Motor neuron (in vitro differentiated cells): ENCODE measurements at regions not wholly inside any gene's neighbourhood (a gene's known extent, or its start where the extent isn't known, plus 50 kb on each side); places are given as distances from the start of the nearest gene placed in this dataset.
"Not testable (repeated sequence)": the region's sequence is repeated elsewhere in the genome, so short reads cannot be mapped to it uniquely, and the experiment has no call there.

Experiments used
- ATAC-seq, 8 experiments: fragments of 200-7000 bp; cut with Tn5 transposase; replicated peaks in 6 of 8; 2 replicates each; pipeline ENCODE4 v1.8.0; 2021; ENCODE audit warnings: mild to moderate bottlenecking in 8 of 8, moderate library complexity in 8 of 8
- H3K27ac ChIP-seq, 2 donors: fragments of 250-450 bp; sonication (Bioruptor Pico); 2 replicates each; pipeline ENCODE4 v1.9.0; 2021; ENCODE audit warnings: antibody characterized with exemption in 2 of 2, mild to moderate bottlenecking in 2 of 2, moderate library complexity in 1 of 2
- H3K4me1 ChIP-seq, 2 donors: fragments of 250-450 bp; sonication (Bioruptor Pico); replicated peaks in 1 of 2; 2 replicates each; pipeline ENCODE4 v1.6.1; 2021; ENCODE audit warnings: antibody characterized with exemption in 2 of 2, mild to moderate bottlenecking in 2 of 2, moderate library complexity in 1 of 2
- H3K4me3 ChIP-seq, 5 donors: fragments of 250-450 bp; sonication (Bioruptor Pico); 2 replicates each; pipeline ENCODE4 v1.9.0; 2021; ENCODE audit warnings: antibody characterized with exemption in 5 of 5, mild to moderate bottlenecking in 5 of 5, moderate library complexity in 4 of 5
- WGBS, 10 experiments: fragments of 450-650 bp; shearing (Covaris generic); methylation state at CpG; one replicate each; pipeline ENCODE4 v1.0.0; 2022; 5-methylcytosine and 5-hydroxymethylcytosine counted together
- in situ Hi-C, 9 experiments: fragments of 400-800 bp; cut with MboI; loops; one replicate each; pipeline ENCODE4 v1.15.0; 2021; ENCODE audit warnings: low sequenced_read_pairs in 9 of 9, low pct_unique_long_range_greater_than_20kb in 2 of 9; ENCODE audit not compliant: unreplicated experiment in 9 of 9

DNA sequence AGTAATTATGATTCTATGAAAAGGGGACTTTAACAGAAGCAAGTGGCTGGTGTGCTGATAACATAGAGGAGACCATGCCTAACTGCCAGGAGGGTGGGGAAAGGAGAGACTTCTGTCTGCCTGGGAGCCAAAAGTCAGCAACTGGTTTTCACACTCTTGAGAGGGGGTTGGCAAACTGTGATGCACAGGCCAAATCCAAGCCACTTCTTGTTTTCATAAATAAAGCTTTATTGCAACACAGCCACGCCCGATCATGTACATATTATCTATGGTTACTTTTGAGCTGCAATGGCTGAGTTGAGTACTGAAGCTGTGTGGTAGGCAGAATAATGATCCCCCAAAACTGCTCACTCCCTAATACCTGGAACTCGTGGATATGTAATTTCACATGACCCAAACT, 208.4 kb downstream of the LNPK start:
- H3K4me1 ChIP-seq, result no peaks in the 10 kb centered on the region
- ATAC-seq, result peak in 3 of 8 experiments; percentile 7 to 62 (median 10)
- 0 to 97% (median 79%) methylated on average over 1 to 3 of the region's 3 CpGs; no CpG with 5 or more reads in 2 of the 10 experiments for WGBS, 10 experiments
- no peak overlapping the region for H3K4me3 ChIP-seq
- H3K27ac ChIP-seq, result no peak overlapping the region
- in situ Hi-C loops, result no loop called here

DNA sequence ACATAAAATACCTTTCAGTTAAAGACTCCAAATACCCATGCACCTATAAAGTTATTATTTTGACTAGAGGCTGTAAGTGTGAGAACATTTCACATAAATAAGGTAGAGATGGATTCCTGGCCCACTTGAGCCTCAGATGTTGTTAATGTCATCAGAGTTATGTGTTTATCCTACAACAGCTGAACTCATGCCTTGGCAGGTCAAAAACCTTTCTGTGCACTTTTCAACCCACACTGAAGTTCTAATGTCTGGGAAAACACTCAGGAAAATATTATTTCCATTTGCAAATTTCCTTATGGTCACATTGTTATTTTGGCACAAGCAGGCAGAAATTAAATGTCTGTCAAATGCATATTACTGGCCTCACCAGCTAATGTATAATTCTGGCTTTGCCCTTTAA, 209.2 kb downstream of the LNPK start:
- no peak overlapping the region for H3K27ac ChIP-seq
- in situ Hi-C loops, result no loop called here
- peaks cover 2% of the 10 kb centered on the region in 2 donors for H3K4me1 ChIP-seq
- H3K4me3 ChIP-seq, result no peak overlapping the region
- ATAC-seq, result peak in 3 of 8 experiments; percentile 55 to 70 (median 64)

DNA sequence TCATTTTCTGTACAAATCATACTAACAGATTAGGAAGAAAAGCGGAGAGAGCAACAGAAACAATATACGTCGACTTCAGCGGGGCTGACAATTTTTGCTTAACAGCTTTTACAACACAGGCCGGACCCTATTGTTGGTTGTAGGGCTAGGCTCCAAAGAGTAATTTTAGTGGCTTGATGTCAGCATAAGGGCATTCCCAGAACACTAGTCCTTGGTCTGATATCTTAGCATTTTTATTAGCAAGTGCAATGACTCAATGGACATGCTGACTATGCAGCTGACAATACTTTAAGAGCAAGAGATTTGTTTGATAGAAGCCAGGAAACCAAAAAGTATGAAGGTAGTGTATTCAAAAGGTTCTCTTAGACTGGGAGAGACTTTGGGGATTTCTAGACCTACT, 209.9 kb downstream of the LNPK start:
- in situ Hi-C loops, result no loop called here
- no peak overlapping the region for H3K4me3 ChIP-seq
- H3K4me1 ChIP-seq, result peaks cover 6 to 9% of the 10 kb centered on the region in 2 donors
- peak in 3 of 8 experiments; percentile 22 to 77 (median 74) for ATAC-seq
- H3K27ac ChIP-seq, result no peak overlapping the region
- WGBS, 10 experiments, result 50 to 96% (median 94%) methylated on average over 4 to 5 of the region's 5 CpGs; no CpG with 5 or more reads in 2 of the 10 experiments

DNA sequence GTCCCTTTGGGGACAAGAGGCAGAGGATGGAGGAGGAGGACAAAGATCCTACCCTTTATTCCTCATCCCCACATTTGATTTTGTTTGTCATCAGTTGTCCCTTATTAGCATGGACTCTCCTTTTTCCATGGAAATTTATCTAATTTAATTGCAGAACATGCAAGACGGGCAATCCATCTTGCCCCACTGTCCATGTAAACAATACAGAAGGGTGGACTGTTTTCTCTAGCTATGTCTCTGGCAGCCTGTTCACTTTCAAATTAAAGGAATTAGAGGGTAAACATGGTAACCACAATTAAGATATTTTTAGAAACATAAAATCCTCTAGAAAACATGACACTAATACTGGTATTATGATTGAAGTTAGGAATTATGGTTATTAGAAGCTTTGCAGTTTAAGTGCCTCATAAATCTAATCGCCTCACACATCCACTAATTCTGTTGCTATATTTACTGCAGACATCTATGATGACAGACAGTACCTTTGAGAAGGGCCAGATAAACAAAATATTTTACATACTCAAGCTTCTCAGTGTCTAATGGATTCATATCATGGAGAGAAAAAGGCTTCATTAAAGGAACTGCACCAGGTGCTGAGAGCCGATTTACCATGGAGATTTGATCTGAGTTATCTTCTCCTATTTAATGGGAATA, 215.5 kb downstream of the LNPK start:
- peak in 6 of 8 experiments; percentile 61 to 86 (median 73) for ATAC-seq
- WGBS, 10 experiments, result 60 to 83% (median 79%) methylated on average over 1 to 3 of the region's 3 CpGs; no CpG with 5 or more reads in 3 of the 10 experiments
- Histone ChIP-seq H3K4me3 (no peak overlapping the region), H3K27ac (no peak overlapping the region), H3K4me1 (peaks cover 9 to 22% of the 10 kb centered on the region in 2 donors)
- in situ Hi-C loops, result no loop called here

DNA sequence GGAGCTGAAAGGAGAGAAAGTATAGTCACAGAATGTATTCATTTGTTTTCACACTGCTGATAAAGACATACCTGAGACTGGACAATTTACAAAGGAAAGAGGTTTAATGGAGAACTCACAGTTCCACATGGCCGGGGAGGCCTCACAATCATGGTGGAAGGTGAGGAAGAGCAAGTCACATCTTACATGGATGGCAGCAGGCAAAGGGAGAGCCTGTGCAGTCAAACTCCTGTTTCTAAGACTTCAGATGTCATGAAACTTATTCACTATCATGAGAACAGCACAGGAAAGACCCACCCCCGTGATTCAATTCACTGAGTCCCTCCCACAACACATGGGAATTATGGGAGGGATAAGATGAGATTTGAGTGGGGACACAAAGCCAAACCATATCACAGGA, 224.7 kb downstream of the LNPK start:
- H3K4me1 ChIP-seq, H3K27ac ChIP-seq, in situ Hi-C loops, H3K4me3 ChIP-seq, ATAC-seq: not testable (repeated sequence)
- WGBS, 10 experiments, result 22 to 100% (median 83%) methylated on average over 1 to 2 of the region's 2 CpGs; no CpG with 5 or more reads in 2 of the 10 experiments

DNA sequence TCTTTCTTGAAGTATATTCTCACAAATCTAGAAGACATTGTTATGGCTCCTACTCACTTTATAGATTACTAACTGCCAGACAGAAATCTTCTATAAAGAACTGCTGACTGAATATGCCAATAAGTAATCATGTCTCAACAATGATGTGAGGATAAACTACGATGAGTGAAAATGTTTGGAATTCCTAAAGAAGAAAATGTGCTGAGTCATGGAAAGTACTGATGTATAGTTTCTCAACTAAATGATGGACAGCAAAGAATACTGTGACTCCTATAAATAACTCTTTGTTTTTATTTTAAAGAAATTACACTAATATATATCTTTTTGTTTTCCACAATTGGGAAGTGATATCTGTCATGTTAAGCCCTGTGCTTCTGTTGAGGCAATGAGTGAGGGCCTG, 232.9 kb downstream of the LNPK start:
- ATAC-seq, result no peak
- Histone ChIP-seq H3K27ac (no peak overlapping the region), H3K4me1 (no peaks in the 10 kb centered on the region), H3K4me3 (no peak overlapping the region)
- in situ Hi-C loops, result no loop called here
- WGBS, 10 experiments, result 10 to 100% (median 73%) methylated on average over 1 of the region's 1 CpG; no CpG with 5 or more reads in 3 of the 10 experiments

DNA sequence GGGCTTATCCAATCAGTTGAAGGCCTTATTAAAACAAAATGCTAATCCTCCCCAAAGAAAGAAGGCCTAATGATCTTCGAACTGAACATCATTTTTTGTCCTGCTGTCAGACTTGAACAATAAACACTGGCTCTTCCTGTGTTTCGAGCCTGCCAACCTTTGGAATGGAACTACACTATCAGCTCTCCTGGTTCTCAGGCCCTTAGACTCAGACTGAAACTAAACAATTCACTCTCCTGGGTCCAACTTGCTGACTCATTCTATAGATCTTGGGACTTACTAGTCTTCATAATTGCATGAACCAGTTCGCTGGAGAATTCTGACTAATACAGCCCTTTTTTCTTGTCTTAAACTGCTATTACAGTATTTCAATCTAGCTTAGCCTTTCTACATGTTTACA, 235.2 kb downstream of the LNPK start:
- Histone ChIP-seq H3K4me3 (no peak overlapping the region), H3K4me1 (no peaks in the 10 kb centered on the region), H3K27ac (no peak overlapping the region)
- no peak for ATAC-seq
- in situ Hi-C loops, result no loop called here
- WGBS, 10 experiments, result 0 to 73% (median 47%) methylated on average over 1 to 3 of the region's 3 CpGs; no CpG with 5 or more reads in 1 of the 10 experiments

DNA sequence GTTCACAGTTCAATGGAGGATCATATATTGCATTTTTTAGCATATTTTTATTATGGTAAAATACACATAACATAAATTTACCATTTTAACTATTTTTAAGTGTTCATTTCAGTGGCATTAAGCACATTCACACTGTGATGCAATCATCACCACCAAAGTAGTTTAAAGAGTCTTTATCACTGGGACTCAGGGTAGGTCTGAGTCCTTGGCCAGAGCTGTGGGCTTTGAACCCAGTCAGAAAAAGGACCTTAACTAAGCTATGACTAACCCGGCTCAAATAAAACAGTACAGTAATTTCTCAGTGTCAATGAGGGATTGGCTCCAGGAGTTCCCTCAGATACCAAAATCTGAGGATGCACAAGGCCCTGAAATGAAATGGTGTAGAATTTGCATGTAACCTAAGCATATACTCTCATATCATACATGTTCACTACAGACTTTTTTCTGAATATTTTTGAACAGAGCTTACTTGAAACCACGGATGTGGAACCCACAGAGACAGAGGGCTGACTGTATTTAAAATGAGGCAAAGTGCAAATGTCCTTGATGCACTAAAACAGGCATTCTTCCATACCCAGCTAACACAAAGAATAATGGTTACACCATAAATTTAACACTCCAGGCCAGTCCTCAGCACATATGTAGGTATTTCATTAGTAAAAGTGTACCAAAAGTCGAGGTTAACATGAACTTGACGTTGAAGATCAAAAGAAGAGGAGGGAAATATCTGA, 246.2 kb downstream of the LNPK start:
- no peak overlapping the region for H3K4me3 ChIP-seq
- peaks cover 0 to 2% of the 10 kb centered on the region in 2 donors for H3K4me1 ChIP-seq
- WGBS, 10 experiments, result 6 to 69% (median 50%) methylated on average over 1 to 4 of the region's 4 CpGs; no CpG with 5 or more reads in 1 of the 10 experiments
- in situ Hi-C loops, result no loop called here
- ATAC-seq, result no peak
- no peak overlapping the region for H3K27ac ChIP-seq

DNA sequence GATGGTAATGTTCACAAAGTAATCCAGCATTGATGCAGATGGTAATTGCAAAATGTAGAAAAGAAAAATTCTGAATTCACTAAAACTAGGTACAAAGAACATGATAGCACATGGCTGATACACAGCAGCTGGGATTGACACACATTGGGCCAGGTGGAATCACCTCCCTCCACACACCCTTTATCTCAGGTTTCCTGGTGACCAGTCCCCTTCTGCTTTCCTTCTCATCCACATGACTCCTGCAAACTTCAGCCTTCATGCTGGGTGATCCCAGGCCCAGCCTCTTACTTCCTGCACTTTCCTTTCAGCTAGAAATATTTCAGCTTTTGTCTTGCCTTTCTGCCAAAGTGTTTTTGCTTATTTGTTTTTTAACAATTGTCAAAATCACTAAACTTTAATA, 246.9 kb downstream of the LNPK start:
- no peak for ATAC-seq

DNA sequence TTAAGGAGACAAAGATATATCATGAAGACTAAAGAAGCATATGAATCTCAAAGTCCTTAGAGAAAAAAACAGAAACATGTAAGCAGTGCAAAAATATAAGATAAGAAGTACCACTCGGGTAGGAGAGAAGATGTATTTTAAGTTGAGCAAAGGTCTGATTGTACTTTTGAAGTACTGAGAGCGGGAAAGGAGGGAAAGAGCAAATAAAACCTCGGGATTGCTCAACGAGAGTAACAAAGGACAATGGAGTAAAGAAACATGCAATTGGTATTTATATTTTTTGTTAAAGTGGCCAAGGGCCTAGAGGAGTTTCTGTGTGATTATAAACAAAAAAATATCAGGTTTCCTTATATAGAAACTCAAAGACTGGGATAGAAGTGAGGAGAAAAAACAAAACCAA, 251.9 kb downstream of the LNPK start:
- no peak overlapping the region for H3K4me3 ChIP-seq
- in situ Hi-C loops, result no loop called here

More for the DNA sequence above, 246.9 kb downstream of the LNPK start:
- Histone ChIP-seq H3K4me3 (no peak overlapping the region), H3K4me1 (peaks cover 0 to 2% of the 10 kb centered on the region in 2 donors), H3K27ac (no peak overlapping the region)
- in situ Hi-C loops, result no loop called here

DNA sequence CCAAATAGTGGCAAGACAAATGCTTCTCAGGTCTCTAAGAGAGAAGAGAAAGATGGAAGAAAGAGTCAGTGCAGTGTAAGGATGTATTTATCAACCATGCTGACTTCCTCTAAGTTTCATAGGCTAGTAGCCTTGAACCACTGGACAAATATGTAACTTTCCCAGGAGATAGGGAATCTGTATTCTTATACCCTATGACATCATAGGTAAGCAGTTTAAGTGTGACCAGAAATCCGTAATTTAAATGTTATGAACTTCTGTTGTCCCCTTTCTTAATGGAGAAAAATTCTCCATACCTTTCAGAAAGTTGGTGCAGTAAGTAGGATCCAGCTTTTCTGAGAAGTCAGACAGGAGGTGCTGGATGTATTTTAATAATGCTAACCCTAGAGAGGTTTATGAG, 256.2 kb downstream of the LNPK start:
- Histone ChIP-seq H3K4me1 (peaks cover 0 to 4% of the 10 kb centered on the region in 2 donors), H3K4me3 (no peak overlapping the region), H3K27ac (no peak overlapping the region)
- no peak for ATAC-seq
- in situ Hi-C loops, result no loop called here
- WGBS, 10 experiments, result 0% methylated on average over 1 of the region's 1 CpG; no CpG with 5 or more reads in 8 of the 10 experiments

More for the DNA sequence above, 251.9 kb downstream of the LNPK start:
- WGBS, 10 experiments, result 45 to 88% (median 75%) methylated on average over 4 of the region's 4 CpGs; no CpG with 5 or more reads in 1 of the 10 experiments
- ATAC-seq, result no peak
- Histone ChIP-seq H3K4me1 (no peaks in the 10 kb centered on the region), H3K27ac (no peak overlapping the region)

DNA sequence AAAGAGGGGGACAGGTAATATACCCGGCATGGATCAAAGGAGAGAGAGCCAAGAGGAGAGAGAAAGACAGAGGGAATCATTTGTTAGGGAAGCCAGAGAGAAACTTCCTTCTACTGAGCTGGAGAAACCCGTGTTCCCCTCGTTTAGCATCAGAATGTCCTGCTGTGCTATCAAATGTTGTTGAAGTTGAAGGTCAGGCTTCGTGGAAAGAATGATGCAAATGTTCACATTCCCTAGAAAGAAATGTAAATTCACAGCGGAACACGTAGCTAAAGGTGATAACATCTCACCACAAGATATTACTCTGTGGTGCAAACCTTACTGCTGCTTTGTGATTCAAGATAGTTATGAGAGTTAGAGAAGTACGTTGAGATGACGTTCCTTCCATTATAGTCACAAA, 258.1 kb downstream of the LNPK start:
- in situ Hi-C loops, result no loop called here
- WGBS, 10 experiments, result 31 to 69% (median 53%) methylated on average over 3 to 8 of the region's 8 CpGs; no CpG with 5 or more reads in 2 of the 10 experiments
- no peak overlapping the region for H3K27ac ChIP-seq
- peak in 1 of 8 experiments; percentile 19 for ATAC-seq
- H3K4me1 ChIP-seq, result peaks cover 0 to 4% of the 10 kb centered on the region in 2 donors
- no peak overlapping the region for H3K4me3 ChIP-seq

DNA sequence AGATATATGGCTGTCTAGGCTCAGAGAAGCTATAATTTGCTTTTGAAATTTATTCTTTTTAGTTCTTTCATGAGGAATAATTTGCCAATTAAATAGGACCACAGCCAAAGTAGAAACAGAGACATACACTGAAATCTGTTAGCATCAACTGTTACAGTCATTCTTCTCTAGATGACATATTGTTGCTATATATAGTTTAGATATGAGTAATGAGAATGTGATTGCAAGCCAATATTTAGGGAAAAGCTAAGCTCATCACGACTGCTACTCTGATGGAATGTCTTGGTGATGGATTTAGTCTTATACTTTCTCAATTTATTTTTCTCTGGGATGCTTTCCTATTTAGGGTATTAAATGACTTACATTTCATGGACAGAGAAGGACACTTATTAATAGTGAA, 259.1 kb downstream of the LNPK start:
- Histone ChIP-seq H3K4me1 (peaks cover 0 to 13% of the 10 kb centered on the region in 2 donors), H3K27ac (no peak overlapping the region), H3K4me3 (no peak overlapping the region)
- in situ Hi-C loops, result no loop called here
- ATAC-seq, result peak in 4 of 8 experiments; percentile 37 to 68 (median 44)
- WGBS, 10 experiments, result 17 to 100% (median 60%) methylated on average over 1 of the region's 1 CpG; no CpG with 5 or more reads in 3 of the 10 experiments
